ENCODE measurements at regions not wholly inside any gene's neighbourhood (a gene's known extent, or its start where the extent isn't known, plus 50 kb on each side); places are given as distances from the start of the nearest gene placed in this dataset.
"Not testable (repeated sequence)": the region's sequence is repeated elsewhere in the genome, so short reads cannot be mapped to it uniquely, and the experiment has no call there.

GRCh38 chr14:48333221-48333920, 658.0 kb upstream of the MDGA2 start:
- no peak for DNase-seq

DNA sequence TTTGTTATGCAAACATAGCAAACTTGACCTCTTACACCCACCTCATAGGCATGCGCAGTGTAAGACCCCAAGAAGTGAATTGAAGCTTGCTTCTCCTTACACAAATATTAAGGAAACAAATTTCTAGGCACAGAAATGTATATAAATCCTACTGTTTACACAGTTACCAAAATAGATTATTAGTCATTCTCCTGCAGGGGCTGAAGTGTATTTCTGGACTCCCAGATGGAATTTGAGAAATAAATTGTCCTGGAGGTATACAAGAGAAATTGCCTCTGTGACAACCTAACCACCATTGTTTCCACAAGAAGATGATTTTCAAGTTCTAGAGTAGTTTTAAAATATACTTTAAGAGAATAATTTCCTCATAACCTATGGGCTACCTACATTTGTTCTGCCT, 656.0 kb upstream of the MDGA2 start:
- no peak for DNase-seq

- DNase-seq = no peak
These were observed 650.1 kb upstream of the MDGA2 start for GRCh38 chr14:48325486-48325885.

DNA sequence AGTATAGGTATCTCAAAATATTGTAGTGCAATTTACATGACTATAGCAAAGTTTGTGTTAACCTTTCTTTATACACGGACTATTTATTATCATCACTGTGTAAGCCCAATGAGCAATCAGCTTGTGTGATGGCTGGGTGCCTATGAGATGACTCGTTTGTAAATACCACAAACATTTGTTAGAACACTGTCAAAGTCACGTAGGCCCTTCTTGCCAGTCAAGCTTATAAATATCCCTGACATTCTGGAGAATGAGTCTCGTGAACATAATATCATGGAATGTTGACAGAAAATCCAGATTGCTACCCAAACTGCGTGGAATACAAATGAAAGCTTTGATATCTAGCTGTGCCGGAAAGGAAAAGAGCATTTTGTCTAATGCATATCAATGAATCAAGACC, 648.3 kb upstream of the MDGA2 start:
- no peak for DNase-seq

DNA sequence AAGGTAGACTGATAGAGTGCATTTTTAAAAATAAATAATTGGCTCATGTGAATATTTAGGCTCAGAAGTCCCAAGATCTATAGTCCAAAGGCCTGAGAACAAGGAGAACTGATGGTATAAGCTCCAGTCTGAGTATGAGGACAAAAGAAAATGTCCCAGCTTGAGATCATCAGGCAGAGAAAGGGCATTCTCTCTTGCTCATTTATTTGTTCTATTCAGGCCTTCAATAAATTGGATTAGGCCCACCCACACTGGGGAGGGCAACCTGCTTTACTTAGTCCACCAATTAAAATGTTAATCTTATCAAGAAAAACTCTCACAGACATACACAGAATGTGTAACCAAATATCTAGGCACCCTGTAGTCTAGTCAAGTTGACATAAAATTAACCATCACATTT, 644.4 kb upstream of the MDGA2 start:
- no peak for DNase-seq

DNA sequence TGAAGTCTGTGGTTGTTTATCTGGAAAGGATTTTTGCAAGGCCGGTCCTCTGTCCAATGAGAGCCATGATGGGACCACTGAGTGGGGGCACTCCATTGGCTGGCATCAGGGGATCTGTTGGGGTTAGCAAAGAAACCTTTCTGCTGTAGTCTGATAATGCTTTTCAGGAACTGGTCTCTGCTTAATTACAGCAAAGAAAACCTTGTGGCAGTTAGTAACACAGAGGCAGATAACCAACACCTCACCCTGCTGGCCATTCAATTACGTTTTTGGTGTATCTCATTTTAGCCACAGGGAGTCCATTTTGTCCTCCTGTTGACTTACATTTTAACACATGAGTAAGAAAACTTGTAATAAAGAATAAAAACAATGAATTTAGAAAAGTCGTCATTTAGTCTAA, 629.3 kb upstream of the MDGA2 start:
- DNase-seq = no peak

DNA sequence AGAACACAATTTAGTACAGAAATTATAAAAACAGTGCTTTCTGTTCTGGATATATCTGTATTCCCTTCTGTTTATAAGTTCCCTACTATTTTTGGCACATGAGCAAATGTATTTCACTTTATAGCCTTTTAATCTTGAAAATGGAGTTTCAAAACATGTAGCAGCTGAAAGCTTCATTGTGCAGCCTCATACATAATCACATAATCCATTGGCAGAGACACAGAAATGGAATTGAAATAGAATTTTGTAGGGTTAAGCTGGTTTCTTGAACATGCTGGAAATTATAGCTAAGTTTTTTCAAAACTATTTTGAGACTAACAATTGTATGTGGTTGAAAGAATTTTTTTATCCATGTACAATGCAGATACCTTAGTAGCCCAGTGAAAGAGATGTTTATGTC, 614.3 kb upstream of the MDGA2 start:
- DNase-seq = no peak

DNA sequence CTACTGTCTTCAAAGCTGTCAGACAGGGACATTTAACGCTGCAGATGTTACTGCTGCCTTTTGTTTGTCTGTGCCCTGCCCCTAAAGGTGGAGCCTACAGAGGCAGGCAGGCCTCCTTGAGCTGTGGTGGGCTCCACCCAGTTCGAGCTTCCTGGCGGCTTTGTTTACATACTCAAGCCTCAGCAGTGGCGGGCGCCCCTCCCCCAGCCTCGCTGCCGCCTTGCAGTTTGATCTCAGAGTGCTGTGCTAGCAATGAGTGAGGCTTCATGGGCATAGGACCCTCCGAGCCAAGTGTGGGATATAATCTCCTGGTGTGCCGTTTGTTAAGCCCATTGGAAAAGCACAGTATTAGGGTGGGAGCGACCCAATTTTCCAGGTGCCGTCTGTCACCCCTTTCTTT, 609.8 kb upstream of the MDGA2 start:
- DNase-seq = not testable (repeated sequence)

DNA sequence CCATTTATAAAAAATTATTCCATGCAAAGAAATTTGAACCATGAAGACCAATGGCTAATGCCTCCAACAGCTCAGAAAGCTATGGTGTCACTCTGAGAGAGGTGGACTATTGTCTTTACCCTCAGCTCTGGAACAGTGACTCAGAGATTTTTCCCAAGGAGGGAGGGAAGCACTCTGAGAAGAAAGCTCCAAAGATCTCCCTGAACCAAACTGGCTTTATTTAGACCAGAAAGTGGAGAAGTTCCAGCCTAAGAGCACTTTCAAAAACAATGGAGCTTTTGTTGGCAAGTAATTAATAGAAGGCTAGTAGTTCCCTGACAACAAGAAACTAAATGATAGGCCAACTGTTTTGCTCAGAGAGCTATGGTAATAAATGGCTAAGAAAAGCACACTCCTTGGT, 599.9 kb upstream of the MDGA2 start:
- DNase-seq = no peak

- no peak for DNase-seq
These were observed 599.4 kb upstream of the MDGA2 start for GRCh38 chr14:48274826-48275225.

- DNase-seq = not testable (repeated sequence)
These were observed 592.5 kb upstream of the MDGA2 start for GRCh38 chr14:48267926-48268325.

- not testable (repeated sequence) for DNase-seq
These were observed 590.8 kb upstream of the MDGA2 start for GRCh38 chr14:48266201-48266600.

DNA sequence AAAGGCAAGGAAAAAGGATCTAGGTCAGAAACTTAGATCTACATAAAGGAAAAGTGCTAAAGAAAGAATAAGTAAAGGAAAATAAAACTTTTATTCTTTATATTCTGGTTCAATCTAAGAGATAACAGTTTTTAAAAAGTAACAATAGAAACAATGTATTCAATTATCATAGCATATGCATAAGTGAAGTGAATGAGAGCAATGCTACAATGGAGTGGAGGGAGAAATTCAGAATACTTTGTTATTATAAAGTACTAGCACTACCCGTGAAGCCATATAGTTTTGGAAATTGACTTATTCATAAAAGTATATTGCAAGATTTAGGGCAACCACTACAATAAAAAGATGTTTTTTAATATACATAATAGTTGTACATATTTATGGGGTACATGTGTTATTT, 586.0 kb upstream of the MDGA2 start:
- DNase-seq = no peak

GRCh38 chr14:48260394-48261295, 585.2 kb upstream of the MDGA2 start:
- not testable (repeated sequence) for DNase-seq

DNA sequence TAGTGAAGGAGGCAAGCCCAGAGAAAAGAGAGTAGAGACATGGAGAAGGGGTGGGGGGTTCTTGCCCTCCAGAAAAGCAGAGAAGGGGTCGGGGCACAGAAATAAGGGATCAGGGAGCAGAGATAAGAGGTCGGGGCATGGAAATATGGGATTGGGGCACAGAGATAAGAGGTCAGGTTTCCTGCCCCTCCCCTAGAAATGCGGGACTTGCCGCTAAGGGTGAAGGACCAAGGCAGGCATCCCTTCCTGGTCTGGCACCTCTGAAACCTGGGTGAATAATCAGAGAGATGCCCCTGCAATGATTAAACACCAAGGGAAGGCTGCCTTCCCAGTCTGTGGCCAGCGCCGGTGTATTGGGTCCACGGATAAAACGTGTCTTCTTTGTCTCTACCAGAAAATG, 584.5 kb upstream of the MDGA2 start:
- not testable (repeated sequence) for DNase-seq

GRCh38 chr14:48259232-48259631, 583.8 kb upstream of the MDGA2 start:
- DNase-seq = not testable (repeated sequence)

DNA sequence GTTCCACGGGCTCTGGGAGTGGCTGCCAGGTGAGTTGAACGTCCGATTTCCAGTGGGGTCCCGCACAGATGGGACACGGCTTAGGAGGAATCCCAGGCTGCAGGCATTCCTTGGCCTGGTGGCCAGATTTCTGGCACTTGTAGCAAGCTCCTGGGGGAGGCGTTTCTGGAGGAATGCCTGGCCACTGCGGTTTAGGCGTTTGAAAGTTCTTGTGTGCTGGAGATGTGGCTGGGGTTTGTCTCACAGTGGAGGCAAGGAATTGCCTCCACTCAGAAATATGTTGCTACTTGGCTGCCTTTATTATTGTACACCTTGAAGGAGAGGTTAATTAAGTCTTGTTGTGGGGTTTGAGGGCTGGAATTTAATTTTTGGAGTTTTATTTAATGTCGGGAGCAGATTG, 583.3 kb upstream of the MDGA2 start:
- DNase-seq = not testable (repeated sequence)

DNA sequence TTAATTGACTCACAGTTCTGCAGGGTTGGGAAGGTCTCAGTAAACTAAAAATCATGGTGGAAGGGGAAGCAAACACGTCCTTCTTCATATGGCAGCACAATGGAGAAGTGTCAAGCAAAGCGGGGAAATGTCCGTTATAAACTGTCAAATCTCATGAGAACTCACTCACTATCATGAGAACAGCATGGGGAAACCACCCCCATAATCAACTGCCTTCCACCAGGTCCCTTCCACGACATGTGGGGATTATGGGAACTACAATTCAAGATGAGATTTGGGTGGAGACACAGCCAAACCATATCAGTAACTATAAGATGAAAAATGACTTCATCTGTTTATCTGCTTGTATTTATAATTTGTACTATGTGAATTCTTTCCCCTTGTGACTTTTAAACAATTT, 577.6 kb upstream of the MDGA2 start:
- no peak for DNase-seq

DNA sequence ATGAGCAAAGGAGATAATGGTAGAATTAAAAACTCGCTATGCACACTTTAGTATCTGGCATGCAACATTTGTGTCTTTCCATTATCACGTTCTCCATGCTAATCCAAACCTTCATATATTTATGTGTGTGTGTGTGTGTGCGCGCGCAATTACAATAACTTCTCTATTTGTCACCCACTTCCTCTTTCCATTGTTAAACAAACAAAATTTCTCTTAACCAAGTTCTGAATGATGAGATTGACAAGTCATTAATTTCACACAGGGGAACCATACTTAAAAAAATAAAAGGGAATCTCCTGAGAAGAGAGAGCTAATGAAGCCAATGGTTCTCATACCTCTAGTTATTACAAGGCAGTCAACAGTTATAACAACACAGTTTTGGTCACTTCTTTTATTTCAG, 575.9 kb upstream of the MDGA2 start:
- DNase-seq = no peak

DNA sequence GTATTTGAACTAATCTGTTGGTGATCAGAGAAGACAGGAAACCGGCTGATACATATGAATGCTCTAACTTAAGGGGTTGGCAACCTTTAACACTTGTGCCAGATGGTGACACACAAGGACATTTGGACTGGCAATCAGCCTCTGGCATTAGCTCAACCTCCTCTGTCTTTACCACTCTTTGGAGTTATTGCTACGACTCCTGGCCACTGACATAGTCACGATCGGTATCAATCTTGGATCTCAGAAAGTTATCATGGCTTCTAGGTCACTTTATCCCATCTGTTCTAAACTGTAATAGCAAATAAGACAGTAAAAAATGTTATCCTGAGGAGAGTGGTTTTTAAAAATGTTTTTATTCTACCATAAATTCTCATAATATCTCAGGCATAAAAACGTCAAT, 575.2 kb upstream of the MDGA2 start:
- DNase-seq = no peak

- no peak for DNase-seq
These were observed 572.6 kb upstream of the MDGA2 start for GRCh38 chr14:48247977-48248376.

DNA sequence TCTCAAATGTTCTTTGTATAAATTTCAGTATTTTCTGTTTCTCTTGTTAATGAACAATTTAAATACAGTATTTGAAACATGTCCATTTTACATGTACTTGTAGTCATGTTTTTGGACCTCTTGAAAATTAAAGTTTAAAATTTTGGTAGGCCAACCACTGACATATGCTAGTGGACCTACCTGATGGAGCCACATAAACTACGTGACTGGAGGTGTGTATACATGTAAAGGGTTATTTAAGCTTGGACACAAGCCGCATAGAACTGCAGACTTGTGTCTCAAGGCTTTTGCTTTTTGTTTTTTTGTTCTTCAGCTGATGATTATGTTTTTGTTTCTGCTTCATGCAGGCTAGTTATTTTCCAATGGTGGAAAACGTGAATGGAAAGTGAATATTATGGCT, 568.5 kb upstream of the MDGA2 start:
- no peak for DNase-seq

DNA sequence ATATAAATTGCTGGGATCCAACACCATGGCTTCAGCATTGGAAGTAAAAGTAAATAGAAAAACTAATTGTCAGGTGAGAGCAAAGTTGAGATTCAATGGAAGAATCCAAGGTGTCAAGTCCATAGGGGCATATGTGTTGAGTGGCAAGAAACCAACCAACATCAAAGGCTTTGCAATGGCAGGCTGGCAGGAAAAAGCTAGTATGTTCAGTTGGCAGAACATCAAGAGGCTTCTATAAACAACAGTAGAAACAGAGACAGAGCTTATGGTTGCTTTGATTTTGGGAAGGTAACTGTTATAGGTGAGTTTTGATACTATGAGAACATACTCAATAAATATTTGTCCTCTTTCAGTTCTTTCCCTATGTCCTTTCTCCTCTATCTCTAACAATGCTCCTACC, 553.7 kb upstream of the MDGA2 start:
- no peak for DNase-seq

GRCh38 chr14:48193893-48194292, 518.5 kb upstream of the MDGA2 start:
- no peak for DNase-seq

All from activated naive CD4-positive, alpha-beta T cell treated with anti-CD3 and anti-CD28 coated beads, Interleukin-2, amount 50 U/mL, for 16 hours (primary cell).